ENCODE measurements at regions not wholly inside any gene's neighbourhood (a gene's known extent, or its start where the extent isn't known, plus 50 kb on each side); places are given as distances from the start of the nearest gene placed in this dataset.

DNA sequence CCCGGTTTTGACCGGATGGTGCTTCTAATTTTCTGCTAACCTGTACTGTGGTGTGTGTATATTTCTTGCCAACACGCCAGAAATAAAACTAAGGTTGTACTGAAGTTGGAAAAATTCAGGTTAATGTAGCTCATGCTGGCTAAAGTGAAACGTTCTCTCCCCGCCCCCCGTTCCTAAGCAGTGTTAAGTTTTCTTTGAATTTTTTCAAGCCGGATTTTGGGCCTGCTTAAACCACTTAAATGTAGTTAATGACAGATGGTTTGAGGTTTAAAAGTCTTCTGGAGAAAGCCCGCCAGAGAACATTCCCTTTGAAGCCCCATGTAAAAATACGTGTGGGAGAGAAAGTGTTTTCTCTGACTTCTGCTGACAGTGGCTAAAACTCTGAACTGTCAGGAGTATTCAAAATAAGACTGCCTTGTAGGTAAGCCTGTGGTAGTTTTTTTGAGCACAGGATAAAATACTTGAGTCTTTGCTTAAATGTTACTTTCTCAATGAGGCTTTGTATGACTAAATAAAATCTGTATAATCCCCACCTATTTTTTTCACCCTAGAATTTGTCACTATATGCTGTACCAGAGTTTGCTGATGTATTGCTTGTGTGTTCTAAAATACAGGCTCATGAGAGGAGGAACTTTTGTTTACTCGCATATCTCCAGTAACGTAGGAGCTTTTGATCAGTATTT lies 101.3 kb downstream of the OR2B2 start:
- H3K9me3 Mint-ChIP-seq (ENCODE audit: unreplicated experiment), result peaks cover 9% of the 10 kb centered on the region
- no peak for DNase-seq
- Histone ChIP-seq H3K4me1 (peaks cover 29% of the 10 kb centered on the region), H3K27me3 (replicated peaks; ENCODE audit: control insufficient read depth, insufficient read depth, low read length) (no peaks in the 10 kb centered on the region), H3K4me3 (ENCODE audit: low read depth, low read length) (peak overlapping the region; percentile 78), H3K36me3 (ENCODE audit: control insufficient read depth, insufficient read depth, low read length) (no peaks in the 10 kb centered on the region), H3K9me3 (no peaks in the 10 kb centered on the region)
- peak overlapping the region; percentile 97 for H3K27ac Mint-ChIP-seq (ENCODE audit: unreplicated experiment)
- peaks cover 25% of the 10 kb centered on the region for H3K4me1 Mint-ChIP-seq (ENCODE audit: low read depth, unreplicated experiment)
- H3K36me3 Mint-ChIP-seq (ENCODE audit: insufficient read depth, unreplicated experiment), result peaks cover 96% of the 10 kb centered on the region
- POLR2A ChIA-PET, result interaction anchor here (0.7 to 4.8 kb wide), 16 partner anchors 13 to 1687 kb away, joined by 3 to 114 read pairs (median 11); a partner anchor contains a TSS
- intact Hi-C loops (cut with micrococcal nuclease; ENCODE audit: unreplicated experiment), result no loop called here
- TF ChIP-seq, protein P1, sequence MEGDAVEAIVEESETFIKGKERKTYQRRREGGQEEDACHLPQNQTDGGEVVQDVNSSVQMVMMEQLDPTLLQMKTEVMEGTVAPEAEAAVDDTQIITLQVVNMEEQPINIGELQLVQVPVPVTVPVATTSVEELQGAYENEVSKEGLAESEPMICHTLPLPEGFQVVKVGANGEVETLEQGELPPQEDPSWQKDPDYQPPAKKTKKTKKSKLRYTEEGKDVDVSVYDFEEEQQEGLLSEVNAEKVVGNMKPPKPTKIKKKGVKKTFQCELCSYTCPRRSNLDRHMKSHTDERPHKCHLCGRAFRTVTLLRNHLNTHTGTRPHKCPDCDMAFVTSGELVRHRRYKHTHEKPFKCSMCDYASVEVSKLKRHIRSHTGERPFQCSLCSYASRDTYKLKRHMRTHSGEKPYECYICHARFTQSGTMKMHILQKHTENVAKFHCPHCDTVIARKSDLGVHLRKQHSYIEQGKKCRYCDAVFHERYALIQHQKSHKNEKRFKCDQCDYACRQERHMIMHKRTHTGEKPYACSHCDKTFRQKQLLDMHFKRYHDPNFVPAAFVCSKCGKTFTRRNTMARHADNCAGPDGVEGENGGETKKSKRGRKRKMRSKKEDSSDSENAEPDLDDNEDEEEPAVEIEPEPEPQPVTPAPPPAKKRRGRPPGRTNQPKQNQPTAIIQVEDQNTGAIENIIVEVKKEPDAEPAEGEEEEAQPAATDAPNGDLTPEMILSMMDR (IDR thresholded peaks at IDR 0.05; ENCODE audit: insufficient read depth in 1 of 2, low read depth in 1 of 2, low read length in 1 of 2, severe bottlenecking in 1 of 2, unreplicated experiment in 1 of 2), result no peak
- BruUV-seq (replicated peaks), result no TSS peak
- peak overlapping the region; percentile 87 for H3K4me3 Mint-ChIP-seq (ENCODE audit: unreplicated experiment)
- CTCF ChIA-PET, result no interaction called here
- H3K27me3 Mint-ChIP-seq (ENCODE audit: insufficient read depth, unreplicated experiment), result no peaks in the 10 kb centered on the region

DNA sequence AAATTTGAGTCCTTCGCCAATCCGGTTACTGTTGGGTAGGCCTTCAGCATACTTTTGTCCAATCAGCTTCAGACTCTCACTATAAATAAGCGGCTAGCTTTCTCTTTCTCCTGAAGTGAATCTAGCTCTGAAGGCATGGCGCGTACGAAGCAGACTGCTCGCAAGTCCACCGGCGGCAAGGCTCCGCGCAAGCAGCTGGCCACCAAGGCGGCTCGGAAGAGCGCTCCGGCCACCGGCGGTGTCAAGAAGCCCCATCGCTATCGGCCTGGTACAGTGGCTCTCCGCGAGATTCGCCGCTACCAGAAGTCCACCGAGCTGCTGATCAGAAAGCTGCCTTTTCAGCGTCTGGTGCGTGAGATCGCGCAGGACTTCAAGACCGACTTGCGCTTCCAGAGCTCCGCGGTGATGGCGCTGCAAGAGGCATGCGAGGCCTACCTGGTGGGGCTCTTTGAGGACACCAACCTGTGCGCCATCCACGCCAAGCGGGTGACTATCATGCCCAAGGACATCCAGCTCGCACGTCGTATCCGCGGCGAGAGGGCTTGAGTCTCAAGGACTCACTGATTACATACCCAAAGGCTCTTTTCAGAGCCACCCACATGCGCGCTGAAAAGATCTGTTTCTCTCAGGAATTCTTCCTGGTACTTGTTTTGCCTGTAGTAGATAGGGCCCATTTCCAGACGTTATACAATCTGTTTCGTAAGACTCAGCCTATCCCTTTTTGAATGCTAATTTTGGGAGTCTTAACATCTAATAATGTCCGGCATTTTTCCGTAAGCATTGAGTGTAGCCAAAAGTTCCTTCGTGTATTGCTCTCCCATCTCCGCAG lies 102.0 kb downstream of the OR2B2 start:
- CTCF ChIA-PET, result interaction anchor here (0.6 to 0.9 kb wide), 2 partner anchors 86 to 87 kb away, joined by 3 to 4 read pairs; no protein-coding TSS in a partner anchor
- peaks cover 6% of the 10 kb centered on the region for H3K9me3 Mint-ChIP-seq (ENCODE audit: unreplicated experiment)
- H3K27me3 ChIP-seq (replicated peaks; ENCODE audit: control insufficient read depth, insufficient read depth, low read length), result no peaks in the 10 kb centered on the region
- no peaks in the 10 kb centered on the region for H3K27me3 Mint-ChIP-seq (ENCODE audit: insufficient read depth, unreplicated experiment)
- TF ChIP-seq, protein P1 (IDR thresholded peaks at IDR 0.05; ENCODE audit: insufficient read depth in 1 of 2, low read depth in 1 of 2, low read length in 1 of 2, severe bottlenecking in 1 of 2, unreplicated experiment in 1 of 2), result no peak
- intact Hi-C loops (cut with micrococcal nuclease; ENCODE audit: unreplicated experiment), result loop anchor here (2.0 to 5.0 kb wide), 2 partner anchors 85 to 1613 kb away; a partner anchor contains a TSS
- peak; percentile 87 to 91 for DNase-seq
- peak overlapping the region; percentile 87 for H3K4me3 Mint-ChIP-seq (ENCODE audit: unreplicated experiment)
- peaks cover 90% of the 10 kb centered on the region for H3K36me3 Mint-ChIP-seq (ENCODE audit: insufficient read depth, unreplicated experiment)
- H3K9me3 ChIP-seq, result no peaks in the 10 kb centered on the region
- BruUV-seq (replicated peaks), result TSS peak; percentile 24
- peaks cover 32% of the 10 kb centered on the region for H3K4me1 Mint-ChIP-seq (ENCODE audit: low read depth, unreplicated experiment)
- peak overlapping the region; percentile 97 for H3K27ac Mint-ChIP-seq (ENCODE audit: unreplicated experiment)
- POLR2A ChIA-PET, result interaction anchor here (0.5 to 4.8 kb wide), 21 partner anchors 14 to 1784 kb away, joined by 3 to 114 read pairs (median 6); a partner anchor contains a TSS
- H3K4me1 ChIP-seq, result peaks cover 28% of the 10 kb centered on the region
- H3K4me3 ChIP-seq (ENCODE audit: low read depth, low read length), result peak overlapping the region; percentile 78
- no peaks in the 10 kb centered on the region for H3K36me3 ChIP-seq (ENCODE audit: control insufficient read depth, insufficient read depth, low read length)
